ENCODE measurements at regions not wholly inside any gene's neighbourhood (a gene's known extent, or its start where the extent isn't known, plus 50 kb on each side); places are given as distances from the start of the nearest gene placed in this dataset.
"Not testable (repeated sequence)": the region's sequence is repeated elsewhere in the genome, so short reads cannot be mapped to it uniquely, and the experiment has no call there.

- Mint-ChIP-seq H3K27me3 (no peaks in the 10 kb centered on the region), H3K9me3 (no peaks in the 10 kb centered on the region), H3K4me1 (peaks cover 7% of the 10 kb centered on the region), H3K36me3 (ENCODE audit: low read depth) (no peaks in the 10 kb centered on the region), H3K4me3 (no peak overlapping the region), H3K27ac (no peak overlapping the region)
- ATAC-seq (ENCODE audit: low read depth) (no peak), DNase-seq (no peak)
- no peak for TF ChIP-seq CTCF (IDR thresholded peaks at IDR 0.05)
- intact Hi-C loops (cut with micrococcal nuclease), result no loop called here
- CTCF ChIA-PET, result no interaction called here
- POLR2A ChIA-PET, result no interaction called here
Observed at GRCh38 chr16:58850678-58851020, 116.5 kb upstream of the GOT2 start.

GRCh38 chr16:58850019-58850677 lies 116.0 kb upstream of the GOT2 start:
- intact Hi-C loops (cut with micrococcal nuclease), result no loop called here
- CTCF ChIA-PET, result no interaction called here
- ATAC-seq (ENCODE audit: low read depth) (no peak), DNase-seq (no peak)
- Mint-ChIP-seq H3K9me3 (no peaks in the 10 kb centered on the region), H3K4me1 (peaks cover 4% of the 10 kb centered on the region), H3K27me3 (no peaks in the 10 kb centered on the region), H3K27ac (no peak overlapping the region), H3K4me3 (no peak overlapping the region), H3K36me3 (ENCODE audit: low read depth) (no peaks in the 10 kb centered on the region)
- no peak for TF ChIP-seq CTCF (IDR thresholded peaks at IDR 0.05)
- POLR2A ChIA-PET, result no interaction called here

GRCh38 chr16:58848662-58849002 lies 114.5 kb upstream of the GOT2 start:
- H3K4me3 Mint-ChIP-seq, result no peak overlapping the region
- H3K36me3 Mint-ChIP-seq (ENCODE audit: low read depth), result no peaks in the 10 kb centered on the region
- DNase-seq, result no peak
- no peaks in the 10 kb centered on the region for H3K4me1 Mint-ChIP-seq
- H3K27me3 Mint-ChIP-seq, result no peaks in the 10 kb centered on the region
- H3K27ac Mint-ChIP-seq, result no peak overlapping the region
- ChIA-PET POLR2A (no interaction called here), CTCF (no interaction called here)
- no peak for TF ChIP-seq CTCF (IDR thresholded peaks at IDR 0.05)
- intact Hi-C loops (cut with micrococcal nuclease), result no loop called here
- no peaks in the 10 kb centered on the region for H3K9me3 Mint-ChIP-seq
- ATAC-seq (ENCODE audit: low read depth), result no peak

GRCh38 chr16:58847902-58848661 lies 114.0 kb upstream of the GOT2 start:
- CTCF ChIA-PET, result no interaction called here

GRCh38 chr16:58846226-58846625 lies 112.1 kb upstream of the GOT2 start:
- not testable (repeated sequence) for DNase-seq, H3K9me3 Mint-ChIP-seq, H3K4me1 Mint-ChIP-seq

More at GRCh38 chr16:58847902-58848661, 114.0 kb upstream of the GOT2 start:
- H3K27me3 Mint-ChIP-seq, result no peaks in the 10 kb centered on the region
- H3K9me3 Mint-ChIP-seq, result no peaks in the 10 kb centered on the region
- intact Hi-C loops (cut with micrococcal nuclease), result no loop called here
- no peak for DNase-seq
- no peak for TF ChIP-seq CTCF (IDR thresholded peaks at IDR 0.05)
- no peak overlapping the region for H3K4me3 Mint-ChIP-seq
- no peaks in the 10 kb centered on the region for H3K4me1 Mint-ChIP-seq
- H3K36me3 Mint-ChIP-seq (ENCODE audit: low read depth), result no peaks in the 10 kb centered on the region
- no peak for ATAC-seq (ENCODE audit: low read depth)
- POLR2A ChIA-PET, result no interaction called here
- no peak overlapping the region for H3K27ac Mint-ChIP-seq

More at GRCh38 chr16:58846226-58846625, 112.1 kb upstream of the GOT2 start:
- POLR2A ChIA-PET; H3K36me3 Mint-ChIP-seq (ENCODE audit: low read depth); H3K27ac Mint-ChIP-seq; H3K27me3 Mint-ChIP-seq; ATAC-seq (ENCODE audit: low read depth); CTCF ChIA-PET; H3K4me3 Mint-ChIP-seq; intact Hi-C loops (cut with micrococcal nuclease): not testable (repeated sequence)
